ENCODE measurements at regions not wholly inside any gene's neighbourhood (a gene's known extent, or its start where the extent isn't known, plus 50 kb on each side); places are given as distances from the start of the nearest gene placed in this dataset.

- Histone ChIP-seq H3K9ac (replicated peaks; ENCODE audit: extremely low read depth, insufficient read depth, low read length) (no peak overlapping the region), H3K9me1 (replicated peaks; ENCODE audit: control insufficient read depth, extremely low read depth, insufficient read depth, low read length) (no peaks in the 10 kb centered on the region), H3K27me3 (ENCODE audit: control insufficient read depth in 2 of 2, insufficient read depth in 2 of 2, low read length in 2 of 2) (no peaks in the 10 kb centered on the region), H3K36me3 (ENCODE audit: control insufficient read depth in 2 of 2, extremely low read depth in 1 of 2, insufficient read depth in 2 of 2, low read length in 2 of 2) (no peaks in the 10 kb centered on the region), H2AFZ (ENCODE audit: low read depth, low read length) (no peak overlapping the region), H3K4me3 (replicated peaks in 1 of 3; ENCODE audit: insufficient read depth in 1 of 3, low read depth in 1 of 3, low read length in 3 of 3) (no peak overlapping the region), H3K9me3 (replicated peaks; ENCODE audit: control insufficient read depth, insufficient read depth, low read length) (no peaks in the 10 kb centered on the region), H3K4me2 (ENCODE audit: insufficient read depth, low read length) (no peak overlapping the region), H3K79me2 (ENCODE audit: control insufficient read depth, insufficient read depth, low read length) (no peaks in the 10 kb centered on the region), H3K27ac (ENCODE audit: insufficient read depth, low read depth, low read length) (no peak overlapping the region), H4K20me1 (replicated peaks; ENCODE audit: control insufficient read depth, extremely low read depth, insufficient read depth, low read length) (no peaks in the 10 kb centered on the region), H3K4me1 (ENCODE audit: control insufficient read depth, extremely low read depth, insufficient read depth, low read length) (no peaks in the 10 kb centered on the region)
- ChIA-PET CTCF (no interaction called here), POLR2A (no interaction called here)
- intact Hi-C loops (cut with micrococcal nuclease) (no loop called here), dilution Hi-C loops (cut with MboI; ENCODE audit: extremely low pct_ligation_motif_present, low sequenced_read_pairs) (no loop called here)
- TF ChIP-seq GATA2 (IDR thresholded peaks at IDR 0.05; ENCODE audit: insufficient read depth, insufficient read length, low read depth, low read length) = no peak
- no peak for TF ChIP-seq MYC (IDR thresholded peaks at IDR 0.05; ENCODE audit: low read depth, low read length)
- TF ChIP-seq CTCF (IDR thresholded peaks at IDR 0.05; ENCODE audit: extremely low read depth in 1 of 2, insufficient read depth in 1 of 2, low read depth in 1 of 2, low read length in 2 of 2) = no peak
- TF ChIP-seq JUN (IDR thresholded peaks at IDR 0.05; ENCODE audit: borderline replicate concordance, insufficient read depth, insufficient read length, low read depth) = no peak
- no peak for TF ChIP-seq FOS (IDR thresholded peaks at IDR 0.05; ENCODE audit: borderline replicate concordance, insufficient read depth, low read length)
- no peak for FAIRE-seq
- no TSS peak for BruUV-seq (replicated peaks)
- no peak for DNase-seq (ENCODE audit: low read depth, low spot score)
Measured at GRCh38 chr5:4875942-4876341, 264.2 kb upstream of the ADAMTS16 start.

- H3K9me1 ChIP-seq (replicated peaks; ENCODE audit: control insufficient read depth, extremely low read depth, insufficient read depth, low read length) = no peaks in the 10 kb centered on the region
- no peak overlapping the region for H3K9ac ChIP-seq (replicated peaks; ENCODE audit: extremely low read depth, insufficient read depth, low read length)
- no peak overlapping the region for H3K4me3 ChIP-seq (replicated peaks in 1 of 3; ENCODE audit: insufficient read depth in 1 of 3, low read depth in 1 of 3, low read length in 3 of 3)
- H3K4me2 ChIP-seq (ENCODE audit: insufficient read depth, low read length) = no peak overlapping the region
- no peaks in the 10 kb centered on the region for H3K9me3 ChIP-seq (replicated peaks; ENCODE audit: control insufficient read depth, insufficient read depth, low read length)
- no peaks in the 10 kb centered on the region for H3K27me3 ChIP-seq (ENCODE audit: control insufficient read depth in 2 of 2, insufficient read depth in 2 of 2, low read length in 2 of 2)
- dilution Hi-C loops (cut with MboI; ENCODE audit: extremely low pct_ligation_motif_present, low sequenced_read_pairs) = no loop called here
- no peaks in the 10 kb centered on the region for H4K20me1 ChIP-seq (replicated peaks; ENCODE audit: control insufficient read depth, extremely low read depth, insufficient read depth, low read length)
- H3K36me3 ChIP-seq (ENCODE audit: control insufficient read depth in 2 of 2, extremely low read depth in 1 of 2, insufficient read depth in 2 of 2, low read length in 2 of 2) = no peaks in the 10 kb centered on the region
- ChIA-PET POLR2A (no interaction called here), CTCF (no interaction called here)
- H3K79me2 ChIP-seq (ENCODE audit: control insufficient read depth, insufficient read depth, low read length) = no peaks in the 10 kb centered on the region
- BruUV-seq (replicated peaks) = no TSS peak
- no peak overlapping the region for H2AFZ ChIP-seq (ENCODE audit: low read depth, low read length)
- H3K27ac ChIP-seq (ENCODE audit: insufficient read depth, low read depth, low read length) = no peak overlapping the region
- H3K4me1 ChIP-seq (ENCODE audit: control insufficient read depth, extremely low read depth, insufficient read depth, low read length) = no peaks in the 10 kb centered on the region
- no peak for DNase-seq (ENCODE audit: low read depth, low spot score)
- TF ChIP-seq EZH2 (IDR thresholded peaks at IDR 0.05; ENCODE audit: borderline replicate concordance, low read depth, low read length, severe bottlenecking) (no peak), GATA2 (IDR thresholded peaks at IDR 0.05; ENCODE audit: insufficient read depth, insufficient read length, low read depth, low read length) (no peak), MAX (IDR thresholded peaks at IDR 0.05; ENCODE audit: insufficient read depth, insufficient read length) (no peak), JUN (IDR thresholded peaks at IDR 0.05; ENCODE audit: borderline replicate concordance, insufficient read depth, insufficient read length, low read depth) (no peak)
- FAIRE-seq = no peak
- intact Hi-C loops (cut with micrococcal nuclease) = no loop called here
Measured at GRCh38 chr5:4876804-4877203, 263.3 kb upstream of the ADAMTS16 start.
